GM18870 (cell line): ENCODE measurements at regions not wholly inside any gene's neighbourhood (a gene's known extent, or its start where the extent isn't known, plus 50 kb on each side); places are given as distances from the start of the nearest gene placed in this dataset.
"Not testable (repeated sequence)": the region's sequence is repeated elsewhere in the genome, so short reads cannot be mapped to it uniquely, and the experiment has no call there.

Source experiments
- ATAC-seq: cut with Tn5 transposase; IDR thresholded peaks from one replicate; pipeline ENCODE4 v1.9.1; 2021; ENCODE audit warnings: moderate library complexity; ENCODE audit not compliant: unreplicated experiment

GRCh38 chr5:162209005-162209605 lies 141.5 kb downstream of the GABRG2 start:
- ATAC-seq: peak; percentile 94

DNA sequence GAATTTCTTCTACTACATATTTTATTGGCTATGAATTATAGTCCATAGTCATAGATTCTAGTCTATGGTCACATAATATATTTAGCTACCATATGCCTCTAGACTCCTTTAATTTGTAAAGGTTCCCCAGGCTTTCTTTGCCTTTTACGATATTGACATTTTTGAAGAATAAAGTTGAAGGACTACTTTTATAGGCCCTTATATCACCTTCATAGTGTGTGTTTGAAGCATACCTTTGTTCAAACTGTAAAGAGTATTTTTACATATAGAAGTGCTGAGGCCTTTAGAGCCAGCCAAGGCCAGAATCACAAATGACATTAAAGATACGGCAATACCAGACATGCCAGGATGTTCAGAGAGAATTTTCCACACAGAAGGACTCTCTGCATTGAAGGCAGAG lies 147.0 kb downstream of the GABRG2 start:
- ATAC-seq: no peak

GRCh38 chr5:162217037-162217436 lies 149.5 kb downstream of the GABRG2 start:
- ATAC-seq: no peak

DNA sequence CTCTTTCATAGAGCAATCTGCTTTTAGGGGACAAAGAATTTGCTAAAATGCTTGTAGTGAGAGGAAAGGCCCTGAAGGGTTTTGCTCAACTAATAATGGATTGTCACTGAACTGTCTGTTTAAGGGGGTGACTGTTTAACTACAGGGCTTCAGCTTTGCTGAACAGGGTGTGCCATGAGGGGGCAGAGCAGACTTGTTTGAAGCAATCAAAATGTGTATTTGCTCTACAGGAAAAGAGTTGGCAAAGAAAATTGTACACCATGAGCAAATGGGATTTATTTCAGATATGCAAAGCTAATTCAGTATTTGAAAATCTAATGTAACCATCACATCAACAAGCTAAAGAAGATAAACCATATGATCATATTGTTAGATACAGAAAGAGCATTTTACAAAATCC lies 154.3 kb downstream of the GABRG2 start:
- no peak for ATAC-seq

DNA sequence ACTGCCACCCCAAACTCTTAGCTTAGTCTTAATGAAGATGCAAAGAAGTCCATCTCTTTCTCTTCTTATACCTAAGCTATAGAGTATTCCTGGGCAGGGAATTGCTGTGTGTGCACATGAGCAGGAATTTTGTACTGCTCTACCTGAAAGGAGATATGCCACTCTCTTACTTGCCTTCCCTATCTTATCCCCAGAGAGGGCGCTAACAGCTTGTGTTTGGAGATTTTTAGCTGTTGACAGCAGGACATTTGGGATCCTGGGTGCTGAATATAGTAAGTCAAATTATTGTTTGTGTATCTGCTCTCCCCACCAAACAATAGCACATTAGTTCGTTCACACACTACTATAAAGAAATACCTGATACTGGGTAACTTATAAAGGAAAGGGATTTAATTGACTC lies 159.5 kb downstream of the GABRG2 start:
- no peak for ATAC-seq

DNA sequence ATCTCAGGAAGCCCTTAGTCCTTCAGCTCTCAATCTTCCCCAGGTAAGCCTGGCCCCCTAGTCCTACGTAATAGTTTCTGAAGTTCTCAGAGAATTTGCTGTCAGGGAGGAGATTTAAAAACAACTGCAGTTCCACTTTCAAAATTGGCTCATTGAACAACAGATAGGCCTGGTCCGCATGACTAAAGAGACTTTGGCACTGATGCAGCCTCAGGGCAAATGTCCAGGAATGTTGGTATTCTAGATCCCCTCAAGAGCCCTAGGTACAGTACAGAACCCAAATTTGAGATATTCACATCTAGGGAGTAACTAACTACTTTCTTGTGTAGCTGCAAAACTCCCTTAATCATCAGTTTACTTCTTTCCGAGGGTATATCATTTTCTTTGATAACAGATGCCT lies 162.8 kb downstream of the GABRG2 start:
- no peak for ATAC-seq

DNA sequence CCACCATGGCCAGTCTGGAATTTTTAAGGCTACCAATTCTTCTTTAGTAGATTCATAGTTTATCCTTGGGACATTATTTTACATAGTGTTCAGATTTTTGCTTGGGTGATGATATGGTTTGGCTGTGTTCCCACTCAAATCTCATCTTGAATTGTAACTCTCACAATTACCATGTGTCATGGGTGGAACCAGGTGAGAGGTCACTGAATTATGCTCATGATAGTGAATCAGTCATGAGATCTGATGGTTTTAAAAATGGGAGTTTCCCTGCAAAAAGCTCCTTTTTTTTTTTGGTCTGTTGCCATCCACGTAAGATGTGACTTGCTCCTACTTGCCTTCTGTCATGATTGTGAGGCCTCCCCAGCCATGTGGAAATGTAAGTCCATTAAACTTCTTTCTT lies 163.9 kb downstream of the GABRG2 start:
- no peak for ATAC-seq

DNA sequence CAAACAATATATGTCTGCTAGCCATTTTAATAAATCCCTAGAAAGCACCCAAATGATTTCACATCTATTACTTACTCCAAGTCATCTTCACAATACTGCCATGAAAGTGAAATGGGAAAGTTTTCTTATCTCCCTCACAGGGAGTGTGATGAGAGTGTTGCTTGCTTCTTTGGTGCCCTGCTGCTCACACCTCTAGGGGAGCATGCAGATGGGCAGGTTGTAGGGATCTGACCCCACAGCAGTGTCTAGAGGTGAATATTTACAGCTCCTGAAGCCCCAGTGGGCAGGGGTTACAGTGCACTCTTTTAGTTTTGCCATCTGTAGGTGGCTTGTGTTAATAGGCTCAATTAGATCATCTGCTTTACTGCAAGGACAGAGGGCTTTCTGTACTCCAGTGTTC lies 173.2 kb downstream of the GABRG2 start:
- ATAC-seq: no peak

GRCh38 chr5:162242416-162242815 lies 174.8 kb downstream of the GABRG2 start:
- no peak for ATAC-seq

- no peak for ATAC-seq
Observed at GRCh38 chr5:162243651-162244050, 176.1 kb downstream of the GABRG2 start.

- no peak for ATAC-seq
Observed at GRCh38 chr5:162248107-162248713, 180.6 kb downstream of the GABRG2 start.

DNA sequence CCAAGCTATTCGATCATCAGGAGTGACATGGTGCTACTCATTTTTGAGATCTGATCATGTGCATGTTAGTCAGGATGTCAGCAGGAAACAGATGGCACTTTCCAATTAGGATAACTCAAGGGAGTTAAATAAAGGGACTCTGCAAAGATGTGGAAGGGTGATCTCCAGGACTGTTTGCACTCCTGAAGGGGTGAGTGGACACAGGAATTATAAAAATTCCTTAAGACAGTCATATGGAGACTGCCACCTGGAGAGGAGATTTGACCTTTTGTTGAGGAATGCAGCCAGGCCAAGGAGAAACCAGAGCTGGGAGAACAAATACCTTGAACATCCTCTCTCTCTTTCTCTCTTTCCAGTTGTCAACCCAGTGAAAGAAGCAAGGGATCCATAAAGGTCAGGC lies 189.1 kb downstream of the GABRG2 start:
- ATAC-seq: no peak

GRCh38 chr5:162268694-162269481 lies 201.3 kb downstream of the GABRG2 start:
- ATAC-seq: peak; percentile 75

DNA sequence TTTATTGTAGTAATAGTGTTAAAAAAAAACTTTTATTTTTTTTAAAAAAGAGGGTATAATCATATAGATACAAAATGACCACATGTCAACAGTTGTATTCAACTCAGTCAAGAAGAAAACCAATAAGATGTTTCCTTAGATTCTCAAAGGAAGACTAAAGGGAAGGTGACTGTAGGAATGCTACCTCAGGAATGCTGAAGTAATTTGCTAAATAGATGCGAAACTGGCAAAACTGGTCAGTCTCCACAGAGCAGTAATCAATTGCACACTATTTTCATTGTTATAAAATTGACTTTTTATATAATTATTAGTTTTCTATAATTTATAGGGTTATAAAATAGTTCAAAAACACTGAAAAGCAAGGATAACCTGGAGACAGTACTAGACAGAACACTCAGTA lies 204.8 kb downstream of the GABRG2 start:
- no peak for ATAC-seq

DNA sequence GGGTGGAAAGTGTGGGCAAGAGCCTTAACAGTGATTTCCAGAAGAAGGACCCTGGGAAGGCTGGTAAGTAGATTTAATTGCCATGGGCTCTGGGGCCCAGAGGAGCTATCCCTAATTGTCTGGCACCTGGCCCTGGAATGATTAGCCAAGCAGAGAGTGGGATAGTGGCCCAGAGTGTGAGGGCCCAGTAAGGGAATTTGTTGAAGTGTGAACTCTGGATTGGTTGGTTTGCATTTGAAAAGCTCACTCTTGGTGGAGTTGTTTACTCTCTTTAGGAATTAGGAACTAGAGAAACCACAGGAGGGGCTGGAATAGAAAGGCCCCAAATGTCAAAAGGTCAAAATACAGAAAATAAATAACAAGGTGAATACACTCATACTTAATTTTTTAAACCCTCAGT lies 207.1 kb downstream of the GABRG2 start:
- ATAC-seq: no peak

- ATAC-seq: not testable (repeated sequence)
Observed at GRCh38 chr5:162275387-162275786, 207.8 kb downstream of the GABRG2 start.

DNA sequence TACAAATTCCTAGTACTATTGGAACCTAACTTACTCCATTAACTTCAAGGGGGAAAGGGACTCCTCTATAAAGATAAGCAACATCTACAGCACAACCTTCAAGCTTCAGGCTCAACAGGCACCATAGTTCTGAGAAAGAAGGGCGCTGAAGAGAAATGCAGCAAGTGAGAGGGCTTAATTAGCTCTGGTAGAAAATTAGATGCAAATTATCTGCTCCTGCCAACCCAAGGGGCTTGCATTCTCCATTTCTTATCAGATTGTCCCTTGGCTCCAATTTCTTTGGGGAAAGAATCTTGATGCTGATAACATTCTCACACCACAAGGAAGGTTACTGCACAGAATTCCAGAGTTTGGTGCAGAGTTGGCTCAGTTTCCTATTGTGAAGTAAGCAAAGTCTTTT lies 214.6 kb downstream of the GABRG2 start:
- no peak for ATAC-seq

- no peak for ATAC-seq
Observed at GRCh38 chr5:162283609-162284008, 216.0 kb downstream of the GABRG2 start.

GRCh38 chr5:162288647-162289296 lies 221.2 kb downstream of the GABRG2 start:
- ATAC-seq: peak; percentile 77

- ATAC-seq: peak; percentile 35
Observed at GRCh38 chr5:162289489-162289888, 221.9 kb downstream of the GABRG2 start.

- no peak for ATAC-seq
Observed at GRCh38 chr5:162299793-162300192, 232.2 kb downstream of the GABRG2 start.

DNA sequence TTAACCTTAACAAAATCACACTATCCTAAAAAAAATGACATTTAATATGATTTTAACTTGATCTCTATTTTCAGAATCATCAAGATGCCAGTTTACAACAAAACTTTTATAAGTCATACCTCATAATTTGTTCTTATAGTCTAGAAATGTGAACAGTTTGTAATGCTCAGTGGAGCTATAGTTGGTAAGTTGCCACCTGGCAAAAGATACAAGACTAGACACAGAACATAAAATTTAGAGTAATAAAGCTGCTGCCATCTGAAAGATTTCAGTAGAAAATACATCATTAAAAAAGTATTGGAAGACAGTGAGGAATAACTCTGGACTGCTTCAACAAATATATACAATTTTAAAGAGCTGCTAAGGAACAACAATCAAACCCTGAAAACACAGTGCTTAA lies 233.8 kb downstream of the GABRG2 start:
- no peak for ATAC-seq
